ENCODE measurements at regions not wholly inside any gene's neighbourhood (a gene's known extent, or its start where the extent isn't known, plus 50 kb on each side); places are given as distances from the start of the nearest gene placed in this dataset.

GRCh38 chr1:181142096-181142958, 53.8 kb downstream of the IER5 start:
- peak; percentile 88 to 98 (median 95) for TF ChIP-seq CTCF (optimal IDR thresholded peaks at IDR 0.05 in 1 of 3, IDR thresholded peaks at IDR 0.05 in 1 of 3, conservative IDR thresholded peaks at IDR 0.05 in 1 of 3; ENCODE audit: extremely low read depth in 1 of 3, insufficient read depth in 2 of 3, low read length in 3 of 3)
- no peak for TF ChIP-seq EZH2 (IDR thresholded peaks at IDR 0.05; ENCODE audit: low read length)
